ENCODE measurements at regions not wholly inside any gene's neighbourhood (a gene's known extent, or its start where the extent isn't known, plus 50 kb on each side); places are given as distances from the start of the nearest gene placed in this dataset.

DNA sequence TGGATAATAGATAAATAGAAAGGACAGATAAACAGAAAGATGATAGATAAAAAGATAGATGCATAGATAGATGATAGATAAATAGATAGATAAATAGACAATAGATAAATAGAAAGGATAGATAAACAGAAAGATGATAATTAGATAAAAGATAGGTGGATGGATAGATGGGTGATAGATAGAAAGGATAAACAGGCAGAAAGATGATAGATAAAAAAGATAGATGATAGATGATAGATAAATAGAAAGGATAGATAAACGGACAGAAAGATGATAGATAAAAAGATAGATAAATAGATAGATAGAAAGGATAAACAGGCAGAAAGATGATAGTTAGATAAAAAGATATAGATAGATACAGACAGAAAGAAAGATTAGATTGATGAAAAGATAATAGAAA, 92.3 kb upstream of the UQCRFS1 start:
- Histone ChIP-seq H3K4me1 (no peaks in the 10 kb centered on the region), H3K27ac (no peak overlapping the region), H3K36me3 (no peaks in the 10 kb centered on the region), H3K9me3 (no peaks in the 10 kb centered on the region), H3K27me3 (no peaks in the 10 kb centered on the region), H3K4me3 (no peak overlapping the region)
- TF ChIP-seq, protein P1, sequence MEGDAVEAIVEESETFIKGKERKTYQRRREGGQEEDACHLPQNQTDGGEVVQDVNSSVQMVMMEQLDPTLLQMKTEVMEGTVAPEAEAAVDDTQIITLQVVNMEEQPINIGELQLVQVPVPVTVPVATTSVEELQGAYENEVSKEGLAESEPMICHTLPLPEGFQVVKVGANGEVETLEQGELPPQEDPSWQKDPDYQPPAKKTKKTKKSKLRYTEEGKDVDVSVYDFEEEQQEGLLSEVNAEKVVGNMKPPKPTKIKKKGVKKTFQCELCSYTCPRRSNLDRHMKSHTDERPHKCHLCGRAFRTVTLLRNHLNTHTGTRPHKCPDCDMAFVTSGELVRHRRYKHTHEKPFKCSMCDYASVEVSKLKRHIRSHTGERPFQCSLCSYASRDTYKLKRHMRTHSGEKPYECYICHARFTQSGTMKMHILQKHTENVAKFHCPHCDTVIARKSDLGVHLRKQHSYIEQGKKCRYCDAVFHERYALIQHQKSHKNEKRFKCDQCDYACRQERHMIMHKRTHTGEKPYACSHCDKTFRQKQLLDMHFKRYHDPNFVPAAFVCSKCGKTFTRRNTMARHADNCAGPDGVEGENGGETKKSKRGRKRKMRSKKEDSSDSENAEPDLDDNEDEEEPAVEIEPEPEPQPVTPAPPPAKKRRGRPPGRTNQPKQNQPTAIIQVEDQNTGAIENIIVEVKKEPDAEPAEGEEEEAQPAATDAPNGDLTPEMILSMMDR (IDR thresholded peaks at IDR 0.05): no peak
- DNase-seq (ENCODE audit: low spot score): no peak

- Histone ChIP-seq H3K9me3 (no peaks in the 10 kb centered on the region), H3K36me3 (no peaks in the 10 kb centered on the region), H3K27me3 (no peaks in the 10 kb centered on the region), H3K27ac (no peak overlapping the region), H3K4me3 (no peak overlapping the region), H3K4me1 (no peaks in the 10 kb centered on the region)
- no peak for DNase-seq (ENCODE audit: low spot score)
- TF ChIP-seq, protein P1 (IDR thresholded peaks at IDR 0.05): no peak
Observed at GRCh38 chr19:29308977-29309590, 96.1 kb upstream of the UQCRFS1 start.

DNA sequence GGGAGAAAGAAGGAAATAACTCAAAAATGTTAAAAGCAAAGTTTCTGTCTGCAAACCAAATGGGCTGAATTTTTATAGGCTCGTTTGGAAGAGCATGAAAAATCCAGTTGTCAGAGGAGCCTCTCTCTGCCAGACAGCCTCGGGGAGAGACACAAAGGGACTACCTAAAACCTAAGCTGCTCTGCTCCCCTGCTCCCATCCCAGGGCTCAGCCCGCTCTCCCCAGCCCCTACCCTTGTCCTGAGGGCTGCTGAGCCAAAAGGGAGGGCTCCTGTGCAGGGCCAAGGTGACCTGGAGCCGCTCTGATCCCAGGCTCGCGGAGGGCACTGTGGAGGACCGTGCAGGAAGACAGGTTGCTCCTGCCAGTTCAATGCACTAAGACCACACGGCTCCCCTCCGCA, 96.7 kb upstream of the UQCRFS1 start:
- Histone ChIP-seq H3K27me3 (no peaks in the 10 kb centered on the region), H3K27ac (no peak overlapping the region), H3K9me3 (no peaks in the 10 kb centered on the region), H3K4me3 (no peak overlapping the region), H3K4me1 (no peaks in the 10 kb centered on the region), H3K36me3 (no peaks in the 10 kb centered on the region)
- DNase-seq (ENCODE audit: low spot score): no peak
- TF ChIP-seq, protein P1 (IDR thresholded peaks at IDR 0.05): no peak

- no peak for DNase-seq (ENCODE audit: low spot score)
- Histone ChIP-seq H3K9me3 (no peaks in the 10 kb centered on the region), H3K4me1 (no peaks in the 10 kb centered on the region), H3K27me3 (no peaks in the 10 kb centered on the region), H3K4me3 (no peak overlapping the region), H3K36me3 (no peaks in the 10 kb centered on the region), H3K27ac (no peak overlapping the region)
- TF ChIP-seq, protein P1 (IDR thresholded peaks at IDR 0.05): no peak
Observed at GRCh38 chr19:29311191-29311790, 98.3 kb upstream of the UQCRFS1 start.

DNA sequence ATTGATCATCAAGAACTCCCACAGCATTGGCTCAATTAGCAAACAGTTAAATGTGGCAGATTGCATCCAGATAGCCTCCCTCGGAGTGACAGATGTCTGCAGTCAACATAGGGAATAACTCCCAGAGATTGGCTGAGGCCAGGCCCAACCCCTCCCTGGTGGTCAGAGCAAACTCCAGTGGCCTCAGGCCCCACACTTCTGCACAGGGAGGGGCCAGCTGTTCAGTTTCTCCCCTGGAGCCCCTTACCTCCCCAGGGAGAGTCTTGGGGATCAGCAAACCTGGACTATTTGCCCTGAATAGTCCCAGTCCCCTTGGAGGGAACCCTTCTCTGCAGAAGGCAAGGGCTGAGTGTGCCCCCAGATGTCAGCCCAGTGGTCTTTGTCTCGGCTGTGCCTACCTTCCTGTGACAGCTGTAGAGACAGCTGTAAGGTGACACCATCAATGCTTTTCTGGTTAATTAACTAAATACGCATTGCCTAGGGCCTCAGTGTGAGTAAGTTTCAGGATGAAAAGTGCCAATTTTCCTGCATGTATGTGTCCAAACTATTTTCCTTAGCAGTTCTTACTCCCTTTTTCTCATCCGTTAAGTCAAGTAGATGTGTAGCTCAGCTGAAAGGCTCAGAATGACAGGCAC, 102.7 kb upstream of the UQCRFS1 start:
- no peaks in the 10 kb centered on the region for H3K36me3 ChIP-seq
- H3K4me3 ChIP-seq: no peak overlapping the region
- no peaks in the 10 kb centered on the region for H3K9me3 ChIP-seq
- no peaks in the 10 kb centered on the region for H3K4me1 ChIP-seq
- no peaks in the 10 kb centered on the region for H3K27me3 ChIP-seq
- DNase-seq (ENCODE audit: low spot score): no peak
- TF ChIP-seq, protein P1 (IDR thresholded peaks at IDR 0.05): no peak
- H3K27ac ChIP-seq: no peak overlapping the region
